ENCODE measurements at regions not wholly inside any gene's neighbourhood (a gene's known extent, or its start where the extent isn't known, plus 50 kb on each side); places are given as distances from the start of the nearest gene placed in this dataset.

GRCh38 chr9:110109333-110110092 lies 98.4 kb downstream of the C9orf152 start:
- TF ChIP-seq POLR2AphosphoS5 (IDR thresholded peaks at IDR 0.05) (no peak), EP300 (IDR thresholded peaks at IDR 0.05) (no peak), POLR2A (IDR thresholded peaks at IDR 0.05) (no peak), CTCF (IDR thresholded peaks at IDR 0.05) (no peak)
